Neural progenitor cell (in vitro differentiated cells): ENCODE measurements at regions not wholly inside any gene's neighbourhood (a gene's known extent, or its start where the extent isn't known, plus 50 kb on each side); places are given as distances from the start of the nearest gene placed in this dataset.

Experiments
- DNase-seq: peaks from one replicate; pipeline ENCODE4 v3.0.0-alpha.2; 2016; ENCODE audit warnings: low spot score
- H2AFZ ChIP-seq: fragments of 200-600 bp; sonication (generic); replicated peaks from 2 replicates; pipeline ENCODE4 v1.6.1; 2016; ENCODE audit warnings: antibody characterized with exemption
- H3F3A ChIP-seq: fragments of 200-600 bp; sonication (generic); 2 replicates; pipeline ENCODE4 v1.6.1; 2016; ENCODE audit warnings: antibody characterized with exemption, low read depth
- H3K27ac ChIP-seq: fragments of 200-600 bp; sonication (generic); 2 replicates; pipeline ENCODE4 v1.5.1; 2016; ENCODE audit warnings: mild to moderate bottlenecking
- H3K27me3 ChIP-seq: fragments of 200-600 bp; sonication (generic); 2 replicates; pipeline ENCODE4 v1.6.1; 2016; ENCODE audit warnings: mild to moderate bottlenecking, moderate library complexity
- H3K36me3 ChIP-seq: fragments of 200-600 bp; sonication (generic); 2 replicates; pipeline ENCODE4 v1.5.1; 2016
- H3K4me1 ChIP-seq: fragments of 200-600 bp; sonication (generic); 2 replicates; pipeline ENCODE4 v1.6.1; 2016; ENCODE audit warnings: mixed run types
- H3K4me2 ChIP-seq: fragments of 200-600 bp; sonication (generic); 2 replicates; pipeline ENCODE4 v1.6.1; 2016
- H3K4me3 ChIP-seq: fragments of 200-600 bp; sonication (generic); 2 replicates; pipeline ENCODE4 v1.5.1; 2016
- H3K79me2 ChIP-seq: fragments of 200-600 bp; sonication (generic); 2 replicates; pipeline ENCODE4 v1.6.1; 2016; ENCODE audit warnings: low read depth
- H3K9ac ChIP-seq: fragments of 200-600 bp; sonication (generic); 2 replicates; pipeline ENCODE4 v1.6.1; 2016
- H3K9me3 ChIP-seq: fragments of 200-600 bp; sonication (generic); 2 replicates; pipeline ENCODE4 v1.5.1; 2016; ENCODE audit warnings: low read depth
- H4K20me1 ChIP-seq: fragments of 200-600 bp; sonication (generic); 2 replicates; pipeline ENCODE4 v1.6.1; 2016; ENCODE audit warnings: low read depth
- H3K27ac Mint-ChIP-seq: 3 replicates; pipeline ENCODE4 v1.8.0; 2021; ENCODE audit warnings: mixed read lengths
- H3K27me3 Mint-ChIP-seq: 2 replicates; pipeline ENCODE4 v1.8.0; 2022; ENCODE audit warnings: low read depth, mild to moderate bottlenecking, inconsistent platforms, moderate library complexity, mixed read lengths; ENCODE audit not compliant: insufficient read depth
- H3K36me3 Mint-ChIP-seq: 3 replicates; pipeline ENCODE4 v1.8.0; 2021; ENCODE audit warnings: mixed read lengths
- H3K4me1 Mint-ChIP-seq: 3 replicates; pipeline ENCODE4 v1.8.0; 2021; ENCODE audit warnings: mixed read lengths
- H3K4me3 Mint-ChIP-seq: 3 replicates; pipeline ENCODE4 v1.8.0; 2021; ENCODE audit warnings: mild to moderate bottlenecking, moderate library complexity, mixed read lengths
- H3K9me3 Mint-ChIP-seq: 3 replicates; pipeline ENCODE4 v1.8.0; 2020; ENCODE audit warnings: mixed read lengths
- EZH2 ChIP-seq: fragments of 200-600 bp; sonication (generic); IDR thresholded peaks from 2 replicates; pipeline ENCODE4 v1.6.1; 2017; ENCODE audit warnings: antibody characterized with exemption, mild to moderate bottlenecking, moderate library complexity
- EZH2phosphoT487 ChIP-seq: fragments of 200-600 bp; sonication (generic); IDR thresholded peaks from 2 replicates; pipeline ENCODE4 v1.6.1; 2017; ENCODE audit warnings: antibody characterized with exemption
- TF ChIP-seq, protein P1 (sequence below): fragments of 200-600 bp; sonication (generic); IDR thresholded peaks from 2 replicates; pipeline ENCODE4 v1.5.1; 2017; ENCODE audit warnings: antibody characterized with exemption, mild to moderate bottlenecking

DNA sequence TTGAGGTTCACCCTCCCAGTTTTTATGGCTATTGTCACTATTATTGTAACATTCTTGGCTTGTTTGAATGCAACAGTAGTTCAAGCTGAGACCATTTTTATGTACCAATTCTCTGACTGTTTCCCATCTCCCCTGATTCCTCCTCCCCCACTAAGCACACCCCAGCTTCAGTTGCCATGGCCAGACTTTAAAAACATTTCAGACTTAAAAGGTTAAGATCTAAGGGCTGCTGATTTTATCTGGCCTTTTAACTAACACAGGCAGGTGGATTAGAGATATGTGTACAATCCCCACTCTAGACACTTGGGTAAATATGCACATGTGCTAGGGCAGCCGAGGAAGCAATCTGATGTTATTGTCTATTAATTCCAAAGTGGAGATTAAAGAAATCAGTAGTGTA, 386.3 kb upstream of the NR2F2 start:
- H4K20me1 ChIP-seq = no peaks in the 10 kb centered on the region
- H3K36me3 Mint-ChIP-seq = no peaks in the 10 kb centered on the region
- peak overlapping the region; percentile 64 for H3K27ac Mint-ChIP-seq
- peaks cover 69% of the 10 kb centered on the region for H3K4me1 Mint-ChIP-seq
- H3K79me2 ChIP-seq = no peaks in the 10 kb centered on the region
- H3K9me3 Mint-ChIP-seq = peaks cover 6% of the 10 kb centered on the region
- no peak overlapping the region for H3K27ac ChIP-seq
- H2AFZ ChIP-seq = no peak overlapping the region
- no peak for DNase-seq
- no peak overlapping the region for H3K4me3 ChIP-seq
- H3K36me3 ChIP-seq = peaks cover 3% of the 10 kb centered on the region
- H3K4me1 ChIP-seq = peaks cover 26% of the 10 kb centered on the region
- no peaks in the 10 kb centered on the region for H3K27me3 ChIP-seq
- no peak overlapping the region for H3K4me2 ChIP-seq
- TF ChIP-seq EZH2 (no peak), EZH2phosphoT487 (no peak)
- TF ChIP-seq, protein P1, sequence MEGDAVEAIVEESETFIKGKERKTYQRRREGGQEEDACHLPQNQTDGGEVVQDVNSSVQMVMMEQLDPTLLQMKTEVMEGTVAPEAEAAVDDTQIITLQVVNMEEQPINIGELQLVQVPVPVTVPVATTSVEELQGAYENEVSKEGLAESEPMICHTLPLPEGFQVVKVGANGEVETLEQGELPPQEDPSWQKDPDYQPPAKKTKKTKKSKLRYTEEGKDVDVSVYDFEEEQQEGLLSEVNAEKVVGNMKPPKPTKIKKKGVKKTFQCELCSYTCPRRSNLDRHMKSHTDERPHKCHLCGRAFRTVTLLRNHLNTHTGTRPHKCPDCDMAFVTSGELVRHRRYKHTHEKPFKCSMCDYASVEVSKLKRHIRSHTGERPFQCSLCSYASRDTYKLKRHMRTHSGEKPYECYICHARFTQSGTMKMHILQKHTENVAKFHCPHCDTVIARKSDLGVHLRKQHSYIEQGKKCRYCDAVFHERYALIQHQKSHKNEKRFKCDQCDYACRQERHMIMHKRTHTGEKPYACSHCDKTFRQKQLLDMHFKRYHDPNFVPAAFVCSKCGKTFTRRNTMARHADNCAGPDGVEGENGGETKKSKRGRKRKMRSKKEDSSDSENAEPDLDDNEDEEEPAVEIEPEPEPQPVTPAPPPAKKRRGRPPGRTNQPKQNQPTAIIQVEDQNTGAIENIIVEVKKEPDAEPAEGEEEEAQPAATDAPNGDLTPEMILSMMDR = no peak
- H3F3A ChIP-seq = peaks cover 20% of the 10 kb centered on the region
- peaks cover 14% of the 10 kb centered on the region for H3K27me3 Mint-ChIP-seq
- H3K4me3 Mint-ChIP-seq = no peak overlapping the region
- H3K9me3 ChIP-seq = no peaks in the 10 kb centered on the region
- no peak overlapping the region for H3K9ac ChIP-seq

GRCh38 chr15:95944661-95945255, 385.7 kb upstream of the NR2F2 start:
- Histone ChIP-seq H3K27ac (no peak overlapping the region), H2AFZ (no peak overlapping the region), H4K20me1 (no peaks in the 10 kb centered on the region), H3K4me3 (no peak overlapping the region), H3K4me1 (peaks cover 23% of the 10 kb centered on the region), H3K9me3 (no peaks in the 10 kb centered on the region), H3K4me2 (no peak overlapping the region), H3K36me3 (peaks cover under 1% of the 10 kb centered on the region), H3K9ac (no peak overlapping the region), H3F3A (peaks cover 17% of the 10 kb centered on the region), H3K79me2 (no peaks in the 10 kb centered on the region), H3K27me3 (no peaks in the 10 kb centered on the region)
- Mint-ChIP-seq H3K4me3 (no peak overlapping the region), H3K4me1 (peaks cover 63% of the 10 kb centered on the region), H3K36me3 (no peaks in the 10 kb centered on the region), H3K27me3 (peaks cover 14% of the 10 kb centered on the region), H3K27ac (peak overlapping the region; percentile 72), H3K9me3 (peaks cover 6% of the 10 kb centered on the region)
- no peak for DNase-seq
- TF ChIP-seq, protein P1 = no peak
- no peak for TF ChIP-seq EZH2phosphoT487
- no peak for TF ChIP-seq EZH2

DNA sequence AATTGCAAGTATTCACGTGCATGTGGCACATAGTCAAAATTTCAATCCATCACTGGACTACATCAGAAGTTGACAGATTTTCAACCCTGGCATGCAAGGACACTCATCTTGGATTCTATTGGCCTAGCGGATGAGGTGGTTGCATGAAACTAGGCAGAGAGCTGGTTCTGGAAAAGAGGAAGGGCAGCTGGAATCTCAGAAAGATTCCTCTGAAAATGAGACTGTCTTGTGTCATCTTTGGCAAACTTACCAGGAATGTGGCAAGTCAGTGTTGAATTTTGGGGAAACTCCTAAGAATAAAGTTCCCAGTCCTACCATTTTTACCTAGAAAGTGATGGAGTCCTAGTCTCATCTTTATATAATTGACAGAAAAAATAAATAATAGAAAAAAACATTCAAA, 384.3 kb upstream of the NR2F2 start:
- Mint-ChIP-seq H3K4me1 (peaks cover 48% of the 10 kb centered on the region), H3K27me3 (peaks cover 14% of the 10 kb centered on the region), H3K27ac (no peak overlapping the region), H3K36me3 (no peaks in the 10 kb centered on the region), H3K4me3 (no peak overlapping the region), H3K9me3 (peaks cover 6% of the 10 kb centered on the region)
- no peak overlapping the region for H3K4me2 ChIP-seq
- H3K9me3 ChIP-seq = no peaks in the 10 kb centered on the region
- H3K27me3 ChIP-seq = no peaks in the 10 kb centered on the region
- DNase-seq = no peak
- no peak overlapping the region for H3K9ac ChIP-seq
- H3K79me2 ChIP-seq = no peaks in the 10 kb centered on the region
- no peak overlapping the region for H3K27ac ChIP-seq
- H3F3A ChIP-seq = peaks cover 3% of the 10 kb centered on the region
- H3K4me3 ChIP-seq = no peak overlapping the region
- H4K20me1 ChIP-seq = no peaks in the 10 kb centered on the region
- H3K4me1 ChIP-seq = peaks cover 12% of the 10 kb centered on the region
- TF ChIP-seq, protein P1 = no peak
- TF ChIP-seq EZH2 (no peak), EZH2phosphoT487 (no peak)
- no peaks in the 10 kb centered on the region for H3K36me3 ChIP-seq
- H2AFZ ChIP-seq = no peak overlapping the region
